SK-N-SH (cell line): ENCODE measurements at regions not wholly inside any gene's neighbourhood (a gene's known extent, or its start where the extent isn't known, plus 50 kb on each side); places are given as distances from the start of the nearest gene placed in this dataset.

Source experiments
- CHD2 ChIP-seq: fragments of 150-350 bp; IDR thresholded peaks from 2 replicates; pipeline ENCODE4 v1.6.1; 2018; ENCODE audit warnings: low read length; ENCODE audit not compliant: partially characterized antibody
- EP300 ChIP-seq, 2 experiments: IDR thresholded peaks; 2 replicates each; pipeline versions ENCODE4 v1.4.0 to v1.6.1; 2012; ENCODE audit warnings: borderline replicate concordance in 1 of 2, low read depth in 1 of 2, low read length in 1 of 2
- EZH2phosphoT487 ChIP-seq: fragments of 200-600 bp; sonication (generic); IDR thresholded peaks from 2 replicates; pipeline ENCODE4 v1.6.1; 2017; ENCODE audit warnings: low read depth, mixed run types, mild to moderate bottlenecking, antibody characterized with exemption, moderate library complexity, borderline replicate concordance
- JUND ChIP-seq: IDR thresholded peaks from 2 replicates; pipeline ENCODE4 v1.4.0; 2012
- POLR2AphosphoS5 ChIP-seq: IDR thresholded peaks from 2 replicates; pipeline ENCODE4 v1.6.1; 2012; ENCODE audit warnings: low read depth, low read length
- RFX5 ChIP-seq: IDR thresholded peaks from 2 replicates; pipeline ENCODE4 v1.6.1; 2012; ENCODE audit warnings: mild to moderate bottlenecking, improper control_type of control experiment, low read length
- RXRA ChIP-seq: IDR thresholded peaks from 2 replicates; pipeline ENCODE4 v1.4.0; 2012; ENCODE audit warnings: low read depth, mild to moderate bottlenecking, borderline replicate concordance
- TF ChIP-seq, protein P1 (sequence below): fragments of 200-600 bp; sonication (generic); IDR thresholded peaks from 2 replicates; pipeline ENCODE4 v1.6.1; 2017; ENCODE audit warnings: antibody characterized with exemption, mild to moderate bottlenecking, moderate library complexity

DNA sequence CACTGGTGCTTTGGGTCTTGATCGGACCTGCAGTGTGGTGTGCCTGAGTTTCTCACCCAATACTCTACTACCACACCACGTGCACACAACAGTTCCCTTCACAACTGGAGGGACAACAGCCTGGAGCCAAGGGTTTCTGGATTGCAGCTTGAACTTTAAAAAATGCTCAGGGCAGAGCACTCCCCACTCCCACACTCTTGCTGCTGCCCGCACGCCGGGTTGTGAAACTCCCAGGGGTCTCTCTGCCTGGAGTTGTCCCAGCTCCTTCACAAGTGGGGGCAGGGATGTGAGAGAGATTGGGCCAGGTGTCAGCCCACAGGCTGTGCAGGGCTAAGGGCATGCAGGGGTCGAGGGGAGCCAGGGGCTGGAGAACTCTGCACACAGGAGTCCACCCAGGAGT lies 89.4 kb downstream of the GALR1 start:
- TF ChIP-seq, protein P1, sequence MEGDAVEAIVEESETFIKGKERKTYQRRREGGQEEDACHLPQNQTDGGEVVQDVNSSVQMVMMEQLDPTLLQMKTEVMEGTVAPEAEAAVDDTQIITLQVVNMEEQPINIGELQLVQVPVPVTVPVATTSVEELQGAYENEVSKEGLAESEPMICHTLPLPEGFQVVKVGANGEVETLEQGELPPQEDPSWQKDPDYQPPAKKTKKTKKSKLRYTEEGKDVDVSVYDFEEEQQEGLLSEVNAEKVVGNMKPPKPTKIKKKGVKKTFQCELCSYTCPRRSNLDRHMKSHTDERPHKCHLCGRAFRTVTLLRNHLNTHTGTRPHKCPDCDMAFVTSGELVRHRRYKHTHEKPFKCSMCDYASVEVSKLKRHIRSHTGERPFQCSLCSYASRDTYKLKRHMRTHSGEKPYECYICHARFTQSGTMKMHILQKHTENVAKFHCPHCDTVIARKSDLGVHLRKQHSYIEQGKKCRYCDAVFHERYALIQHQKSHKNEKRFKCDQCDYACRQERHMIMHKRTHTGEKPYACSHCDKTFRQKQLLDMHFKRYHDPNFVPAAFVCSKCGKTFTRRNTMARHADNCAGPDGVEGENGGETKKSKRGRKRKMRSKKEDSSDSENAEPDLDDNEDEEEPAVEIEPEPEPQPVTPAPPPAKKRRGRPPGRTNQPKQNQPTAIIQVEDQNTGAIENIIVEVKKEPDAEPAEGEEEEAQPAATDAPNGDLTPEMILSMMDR = no peak
- no peak for TF ChIP-seq JUND
- TF ChIP-seq RFX5 = no peak
- no peak for TF ChIP-seq EP300 (IDR thresholded peaks at IDR 0.05; ENCODE audit: borderline replicate concordance in 1 of 2, low read depth in 1 of 2, low read length in 1 of 2)
- no peak for TF ChIP-seq CHD2
- no peak for TF ChIP-seq POLR2AphosphoS5
- no peak for TF ChIP-seq EZH2phosphoT487
- no peak for TF ChIP-seq RXRA
